K562 (cell line): ENCODE measurements at regions not wholly inside any gene's neighbourhood (a gene's known extent, or its start where the extent isn't known, plus 50 kb on each side); places are given as distances from the start of the nearest gene placed in this dataset.

Source experiments
- ATAC-seq: fragments of 200-7000 bp; cut with Tn5 transposase; 3 replicates; pipeline ENCODE4 v1.9.1; 2020; ENCODE audit warnings: moderate library complexity
- BruUV-seq: library from RNA; stranded (reverse); fragments of 400-500 nt; replicated peaks from 2 replicates; lab custom pipeline; 2021; lab: Mats Ljungman, UMichigan
- CTCF ChIA-PET: fragments of 300-600 bp; formaldehyde crosslinking; extraction: SDS; loops from one replicate; lab custom pipeline; 2021; ENCODE audit warnings: low intra/inter-chr PET ratio; lab: Yijun Ruan, JAX
- POLR2A ChIA-PET: fragments of 300-600, 350-650 bp; sonication (Branson Sonifier 250); formaldehyde crosslinking; extraction: SDS; loops from one replicate; lab custom pipeline; 2021; ENCODE audit warnings: antibody characterized with exemption, inconsistent platforms; lab: Yijun Ruan, JAX
- DNase-seq, 4 experiments: peaks; one replicate each; pipeline versions ENCODE4 v3.0.0 to v3.0.0-alpha.2; 2011 to 2018; ENCODE audit warnings: low spot score in 3 of 4, mixed read lengths in 3 of 4; ENCODE audit errors: extremely low read depth in 1 of 4
- FAIRE-seq: peaks from 2 replicates; lab custom pipeline; 2011; peaks lifted over from hg19 to GRCh38; lab: Jason Lieb, UNC
- H2AFZ ChIP-seq: 2 replicates; pipeline ENCODE4 v1.6.0; 2011; ENCODE audit warnings: low read depth, low read length, control low read depth, inconsistent platforms
- H3K27ac ChIP-seq: fragments of 200-600 bp; 3 replicates; pipeline ENCODE4 v1.8.0; 2011; ENCODE audit warnings: low read depth, mild to moderate bottlenecking, control low read depth, inconsistent platforms, low read length, moderate library complexity, mixed read lengths; ENCODE audit errors: extremely low read depth
- H3K27me3 ChIP-seq, 2 experiments: fragments of 300-600 bp in 1 of 2; 2 replicates in 1 of 2; 3 replicates in 1 of 2; pipeline versions ENCODE4 v1.6.0 to v1.8.0; 2011; ENCODE audit warnings: inconsistent platforms in 2 of 2, low read length in 2 of 2, mild to moderate bottlenecking in 1 of 2, mixed read lengths in 1 of 2, moderate library complexity in 1 of 2; ENCODE audit not compliant: control insufficient read depth in 2 of 2, insufficient read depth in 2 of 2
- H3K36me3 ChIP-seq: fragments of 300-600 bp; 3 replicates; pipeline ENCODE4 v1.8.0; 2011; ENCODE audit warnings: mild to moderate bottlenecking, low read length, inconsistent platforms; ENCODE audit not compliant: control insufficient read depth, insufficient read depth
- H3K4me1 ChIP-seq, 2 experiments: fragments of 200-600 bp in 1 of 2; replicated peaks in 1 of 2; 2 replicates in 1 of 2; 3 replicates in 1 of 2; pipeline versions ENCODE4 v1.5.1 to v1.8.0; 2011; ENCODE audit warnings: inconsistent platforms in 2 of 2, low read length in 2 of 2, mild to moderate bottlenecking in 1 of 2, mixed read lengths in 1 of 2, moderate library complexity in 1 of 2; ENCODE audit not compliant: control insufficient read depth in 2 of 2, insufficient read depth in 2 of 2
- H3K4me2 ChIP-seq: 2 replicates; pipeline ENCODE4 v1.6.1; 2011; ENCODE audit warnings: low read length, control low read depth, inconsistent platforms, mixed read lengths; ENCODE audit not compliant: insufficient read depth
- H3K4me3 ChIP-seq: fragments of 200-600 bp; sonication (generic), shearing (Covaris generic); 2 replicates; pipeline ENCODE4 v1.5.1; 2016; ENCODE audit warnings: control low read depth, inconsistent platforms
- H3K79me2 ChIP-seq: fragments of 200-600 bp; 3 replicates; pipeline ENCODE4 v1.8.0; 2011; ENCODE audit warnings: low read length, inconsistent platforms; ENCODE audit not compliant: control insufficient read depth, insufficient read depth
- H3K9ac ChIP-seq, 2 experiments: 2 replicates each; pipeline versions ENCODE4 v1.6.0 to v1.6.1; 2011; ENCODE audit warnings: low read depth in 2 of 2, low read length in 2 of 2, control low read depth in 1 of 2, inconsistent platforms in 1 of 2, mild to moderate bottlenecking in 1 of 2, mixed read lengths in 1 of 2; ENCODE audit not compliant: insufficient read depth in 1 of 2
- H3K9me1 ChIP-seq: one replicate; pipeline ENCODE4 v1.6.0; 2011; ENCODE audit warnings: inconsistent platforms, mild to moderate bottlenecking, low read length, moderate library complexity; ENCODE audit not compliant: control insufficient read depth, insufficient read depth
- H3K9me3 ChIP-seq: replicated peaks from 2 replicates; pipeline ENCODE4 v1.5.1; 2011; ENCODE audit warnings: low read depth, low read length, inconsistent platforms; ENCODE audit not compliant: control insufficient read depth, insufficient read depth
- H4K20me1 ChIP-seq: replicated peaks from 2 replicates; pipeline ENCODE4 v1.6.1; 2011; ENCODE audit warnings: low read length, inconsistent platforms, mixed read lengths; ENCODE audit not compliant: control insufficient read depth, insufficient read depth
- CBFA2T2 ChIP-seq: fragments of 450-650 bp; conservative IDR thresholded peaks from 2 replicates; pipeline ENCODE4 v1.6.1; 2017; ENCODE audit warnings: mild to moderate bottlenecking
- HMG20B ChIP-seq: fragments of 250-450 bp; sonication (Bioruptor Pico); IDR thresholded peaks from 2 replicates; pipeline ENCODE4 v1.5.0; 2021; ENCODE audit warnings: mild to moderate bottlenecking
- MYNN ChIP-seq, 2 experiments: sonication (generic); formaldehyde crosslinking in 1 of 2; IDR thresholded peaks; 2 replicates each; pipeline versions ENCODE4 v1.5.0 to v1.6.1; 2016 to 2020; ENCODE audit warnings: antibody characterized with exemption in 1 of 2, missing genetic modification reagents in 1 of 2
- SNAPC5 ChIP-seq: fragments of 250-450 bp; sonication (Bioruptor Pico); IDR thresholded peaks from 2 replicates; pipeline ENCODE4 v1.8.0; 2021; ENCODE audit warnings: moderate library complexity, mild to moderate bottlenecking, inconsistent platforms
- SREBF1 ChIP-seq: fragments of 150-350 bp; IDR thresholded peaks from 2 replicates; pipeline ENCODE4 v1.6.1; 2014; ENCODE audit warnings: antibody characterized with exemption, low read depth, low read length, borderline replicate concordance
- SRSF1 ChIP-seq: fragments of 200-400 bp; formaldehyde crosslinking; IDR thresholded peaks from 2 replicates; pipeline ENCODE4 v1.6.1; 2017; ENCODE audit warnings: mild to moderate bottlenecking, low read depth, low read length, moderate library complexity
- SRSF3 ChIP-seq: fragments of 200-400 bp; formaldehyde crosslinking; IDR thresholded peaks from 2 replicates; pipeline ENCODE4 v1.6.1; 2016; ENCODE audit warnings: mild to moderate bottlenecking, low read length, moderate library complexity; ENCODE audit not compliant: insufficient read depth
- ZFP36 ChIP-seq: fragments of 150-350 bp; IDR thresholded peaks from 2 replicates; pipeline ENCODE4 v1.6.1; 2018; ENCODE audit warnings: low read length, low read depth; ENCODE audit not compliant: partially characterized antibody
- ZNF77 ChIP-seq: fragments of 250-450 bp; sonication (Bioruptor Pico); IDR thresholded peaks from 2 replicates; pipeline ENCODE4 v1.5.0; 2020
- WGBS: fragments of 100-300 bp; shearing (Covaris generic); methylation state at CpG from one replicate; pipeline ENCODE4 v1.1.6; 2016; ENCODE audit warnings: low coverage, mixed read lengths; ENCODE audit not compliant: insufficient coverage; ENCODE audit errors: missing lambda C conversion rate; 5-methylcytosine and 5-hydroxymethylcytosine counted together
- in situ Hi-C: fragments of 300-500 bp; cut with MboI; formaldehyde crosslinking; loops from 4 replicates; pipeline ENCODE4 v1.15.0; 2018; ENCODE audit warnings: inconsistent platforms, mixed read lengths
- intact Hi-C: fragments of 100-400 bp; cut with micrococcal nuclease; formaldehyde crosslinking; loops from 2 replicates; pipeline ENCODE4 v1.14.2; 2022
- TF ChIP-seq, protein P1 (sequence below), 2 experiments: fragments of 450-650 bp; IDR thresholded peaks; 2 replicates each; pipeline ENCODE4 v1.6.1; 2018; ENCODE audit warnings: mild to moderate bottlenecking in 2 of 2, low read depth in 1 of 2; ENCODE audit not compliant: partially characterized antibody in 2 of 2

GRCh38 chr6:81553216-81553615 lies 199.3 kb downstream of the TENT5A start:
- no peak for TF ChIP-seq ZNF77 (CRISPR knock-in tag)
- TF ChIP-seq SNAPC5 = no peak
- no peak for TF ChIP-seq SRSF3
- TF ChIP-seq SRSF1 = no peak
- TF ChIP-seq HMG20B (CRISPR knock-in tag) = no peak
- TF ChIP-seq ZFP36 = no peak
- no peak for TF ChIP-seq SREBF1
- TF ChIP-seq CBFA2T2 = no peak
- FAIRE-seq = no peak
- H3K27ac ChIP-seq = no peak overlapping the region
- in situ Hi-C loops = no loop called here
- no peak overlapping the region for H3K9ac ChIP-seq
- no peaks in the 10 kb centered on the region for H3K9me1 ChIP-seq
- POLR2A ChIA-PET = no interaction called here
- ATAC-seq = no peak
- no peaks in the 10 kb centered on the region for H4K20me1 ChIP-seq
- H3K4me1 ChIP-seq = no peaks in the 10 kb centered on the region
- H3K4me2 ChIP-seq = no peak overlapping the region
- H2AFZ ChIP-seq = no peak overlapping the region
- 0% methylated on average over 2 of the region's 2 CpGs for WGBS
- no TSS peak for BruUV-seq
- H3K36me3 ChIP-seq = no peaks in the 10 kb centered on the region
- no peak for DNase-seq
- no peaks in the 10 kb centered on the region for H3K79me2 ChIP-seq
- no peaks in the 10 kb centered on the region for H3K27me3 ChIP-seq
- H3K4me3 ChIP-seq = no peak overlapping the region
- H3K9me3 ChIP-seq = no peaks in the 10 kb centered on the region; the same call in 1 of the 2 replicates
- CTCF ChIA-PET = no interaction called here
- intact Hi-C loops = no loop called here

- Histone ChIP-seq H3K9me3 (no peaks in the 10 kb centered on the region; the same call in 1 of the 2 replicates), H4K20me1 (no peaks in the 10 kb centered on the region), H3K79me2 (no peaks in the 10 kb centered on the region), H3K27me3 (no peaks in the 10 kb centered on the region), H3K4me3 (no peak overlapping the region), H3K9me1 (no peaks in the 10 kb centered on the region), H3K4me2 (no peak overlapping the region), H3K36me3 (no peaks in the 10 kb centered on the region), H2AFZ (no peak overlapping the region), H3K9ac (no peak overlapping the region), H3K27ac (no peak overlapping the region), H3K4me1 (no peaks in the 10 kb centered on the region)
- ChIA-PET CTCF (no interaction called here), POLR2A (no interaction called here)
- no TSS peak for BruUV-seq
- 3% methylated on average over 3 of the region's 3 CpGs for WGBS
- intact Hi-C loops = no loop called here
- no peak for FAIRE-seq
- no peak for ATAC-seq
- in situ Hi-C loops = no loop called here
- DNase-seq = no peak
- TF ChIP-seq MYNN (IDR thresholded peaks at IDR 0.05) = no peak
- no peak for TF ChIP-seq MYNN (CRISPR knock-in tag; IDR thresholded peaks at IDR 0.05)
- TF ChIP-seq, protein P1, sequence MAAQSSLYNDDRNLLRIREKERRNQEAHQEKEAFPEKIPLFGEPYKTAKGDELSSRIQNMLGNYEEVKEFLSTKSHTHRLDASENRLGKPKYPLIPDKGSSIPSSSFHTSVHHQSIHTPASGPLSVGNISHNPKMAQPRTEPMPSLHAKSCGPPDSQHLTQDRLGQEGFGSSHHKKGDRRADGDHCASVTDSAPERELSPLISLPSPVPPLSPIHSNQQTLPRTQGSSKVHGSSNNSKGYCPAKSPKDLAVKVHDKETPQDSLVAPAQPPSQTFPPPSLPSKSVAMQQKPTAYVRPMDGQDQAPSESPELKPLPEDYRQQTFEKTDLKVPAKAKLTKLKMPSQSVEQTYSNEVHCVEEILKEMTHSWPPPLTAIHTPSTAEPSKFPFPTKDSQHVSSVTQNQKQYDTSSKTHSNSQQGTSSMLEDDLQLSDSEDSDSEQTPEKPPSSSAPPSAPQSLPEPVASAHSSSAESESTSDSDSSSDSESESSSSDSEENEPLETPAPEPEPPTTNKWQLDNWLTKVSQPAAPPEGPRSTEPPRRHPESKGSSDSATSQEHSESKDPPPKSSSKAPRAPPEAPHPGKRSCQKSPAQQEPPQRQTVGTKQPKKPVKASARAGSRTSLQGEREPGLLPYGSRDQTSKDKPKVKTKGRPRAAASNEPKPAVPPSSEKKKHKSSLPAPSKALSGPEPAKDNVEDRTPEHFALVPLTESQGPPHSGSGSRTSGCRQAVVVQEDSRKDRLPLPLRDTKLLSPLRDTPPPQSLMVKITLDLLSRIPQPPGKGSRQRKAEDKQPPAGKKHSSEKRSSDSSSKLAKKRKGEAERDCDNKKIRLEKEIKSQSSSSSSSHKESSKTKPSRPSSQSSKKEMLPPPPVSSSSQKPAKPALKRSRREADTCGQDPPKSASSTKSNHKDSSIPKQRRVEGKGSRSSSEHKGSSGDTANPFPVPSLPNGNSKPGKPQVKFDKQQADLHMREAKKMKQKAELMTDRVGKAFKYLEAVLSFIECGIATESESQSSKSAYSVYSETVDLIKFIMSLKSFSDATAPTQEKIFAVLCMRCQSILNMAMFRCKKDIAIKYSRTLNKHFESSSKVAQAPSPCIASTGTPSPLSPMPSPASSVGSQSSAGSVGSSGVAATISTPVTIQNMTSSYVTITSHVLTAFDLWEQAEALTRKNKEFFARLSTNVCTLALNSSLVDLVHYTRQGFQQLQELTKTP (IDR thresholded peaks at IDR 0.05; ENCODE audit: low read depth in 1 of 2, partially characterized antibody in 2 of 2) = no peak
Measured at GRCh38 chr6:81552644-81553043, 199.8 kb downstream of the TENT5A start.
